ENCODE measurements at regions not wholly inside any gene's neighbourhood (a gene's known extent, or its start where the extent isn't known, plus 50 kb on each side); places are given as distances from the start of the nearest gene placed in this dataset.

DNA sequence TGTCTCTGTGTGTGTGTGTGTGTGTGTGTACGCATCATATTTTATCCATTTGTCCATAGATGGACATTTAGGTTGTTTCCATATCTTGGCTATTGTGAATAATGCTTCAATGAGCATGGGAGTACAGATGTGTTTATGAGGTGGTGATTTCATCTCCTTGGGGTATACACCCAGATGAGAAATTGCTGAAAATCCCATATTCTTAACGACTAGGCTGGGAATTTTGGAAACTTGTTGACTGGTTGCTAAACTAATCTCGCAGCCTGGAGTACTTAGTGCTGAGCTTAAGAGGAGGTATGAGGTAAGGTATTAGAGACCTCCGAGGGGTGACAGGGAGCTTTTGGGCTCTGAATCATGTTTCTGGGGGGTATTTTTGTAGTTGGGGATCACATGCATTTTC, 66.0 kb upstream of the SPRED2 start:
- TF ChIP-seq, protein P1, sequence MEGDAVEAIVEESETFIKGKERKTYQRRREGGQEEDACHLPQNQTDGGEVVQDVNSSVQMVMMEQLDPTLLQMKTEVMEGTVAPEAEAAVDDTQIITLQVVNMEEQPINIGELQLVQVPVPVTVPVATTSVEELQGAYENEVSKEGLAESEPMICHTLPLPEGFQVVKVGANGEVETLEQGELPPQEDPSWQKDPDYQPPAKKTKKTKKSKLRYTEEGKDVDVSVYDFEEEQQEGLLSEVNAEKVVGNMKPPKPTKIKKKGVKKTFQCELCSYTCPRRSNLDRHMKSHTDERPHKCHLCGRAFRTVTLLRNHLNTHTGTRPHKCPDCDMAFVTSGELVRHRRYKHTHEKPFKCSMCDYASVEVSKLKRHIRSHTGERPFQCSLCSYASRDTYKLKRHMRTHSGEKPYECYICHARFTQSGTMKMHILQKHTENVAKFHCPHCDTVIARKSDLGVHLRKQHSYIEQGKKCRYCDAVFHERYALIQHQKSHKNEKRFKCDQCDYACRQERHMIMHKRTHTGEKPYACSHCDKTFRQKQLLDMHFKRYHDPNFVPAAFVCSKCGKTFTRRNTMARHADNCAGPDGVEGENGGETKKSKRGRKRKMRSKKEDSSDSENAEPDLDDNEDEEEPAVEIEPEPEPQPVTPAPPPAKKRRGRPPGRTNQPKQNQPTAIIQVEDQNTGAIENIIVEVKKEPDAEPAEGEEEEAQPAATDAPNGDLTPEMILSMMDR (conservative IDR thresholded peaks at IDR 0.05; ENCODE audit: low read depth, low read length), result no peak
- no peak for TF ChIP-seq EZH2 (IDR thresholded peaks at IDR 0.05; ENCODE audit: borderline replicate concordance, low read depth, low read length, poor library complexity, severe bottlenecking)
